ENCODE measurements at regions not wholly inside any gene's neighbourhood (a gene's known extent, or its start where the extent isn't known, plus 50 kb on each side); places are given as distances from the start of the nearest gene placed in this dataset.

- intact Hi-C loops (cut with DNase I), result no loop called here
- no peak for DNase-seq (ENCODE audit: low spot score in 2 of 2)
- Histone ChIP-seq H3K4me1 (peaks cover 2% of the 10 kb centered on the region in 2 donors), H3K27me3 (no peaks in the 10 kb centered on the region), H3K27ac (no peak overlapping the region), H3K36me3 (no peaks in the 10 kb centered on the region), H3K4me3 (no peak overlapping the region), H3K9me3 (no peaks in the 10 kb centered on the region)
- TF ChIP-seq, protein P1, sequence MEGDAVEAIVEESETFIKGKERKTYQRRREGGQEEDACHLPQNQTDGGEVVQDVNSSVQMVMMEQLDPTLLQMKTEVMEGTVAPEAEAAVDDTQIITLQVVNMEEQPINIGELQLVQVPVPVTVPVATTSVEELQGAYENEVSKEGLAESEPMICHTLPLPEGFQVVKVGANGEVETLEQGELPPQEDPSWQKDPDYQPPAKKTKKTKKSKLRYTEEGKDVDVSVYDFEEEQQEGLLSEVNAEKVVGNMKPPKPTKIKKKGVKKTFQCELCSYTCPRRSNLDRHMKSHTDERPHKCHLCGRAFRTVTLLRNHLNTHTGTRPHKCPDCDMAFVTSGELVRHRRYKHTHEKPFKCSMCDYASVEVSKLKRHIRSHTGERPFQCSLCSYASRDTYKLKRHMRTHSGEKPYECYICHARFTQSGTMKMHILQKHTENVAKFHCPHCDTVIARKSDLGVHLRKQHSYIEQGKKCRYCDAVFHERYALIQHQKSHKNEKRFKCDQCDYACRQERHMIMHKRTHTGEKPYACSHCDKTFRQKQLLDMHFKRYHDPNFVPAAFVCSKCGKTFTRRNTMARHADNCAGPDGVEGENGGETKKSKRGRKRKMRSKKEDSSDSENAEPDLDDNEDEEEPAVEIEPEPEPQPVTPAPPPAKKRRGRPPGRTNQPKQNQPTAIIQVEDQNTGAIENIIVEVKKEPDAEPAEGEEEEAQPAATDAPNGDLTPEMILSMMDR (IDR thresholded peaks at IDR 0.05), result no peak
These were observed 153.5 kb downstream of the SLC7A11 start for GRCh38 chr4:138088449-138089208.

- H3K27me3 ChIP-seq, result no peaks in the 10 kb centered on the region
- intact Hi-C loops (cut with DNase I), result no loop called here
- peaks cover 2% of the 10 kb centered on the region in 2 donors for H3K4me1 ChIP-seq
- no peaks in the 10 kb centered on the region for H3K36me3 ChIP-seq
- TF ChIP-seq, protein P1 (IDR thresholded peaks at IDR 0.05), result no peak
- DNase-seq (ENCODE audit: low spot score in 2 of 2), result no peak
- no peak overlapping the region for H3K27ac ChIP-seq
- H3K4me3 ChIP-seq, result no peak overlapping the region
- H3K9me3 ChIP-seq, result no peaks in the 10 kb centered on the region
These were observed 155.0 kb downstream of the SLC7A11 start for GRCh38 chr4:138087066-138087719.

- no peak for DNase-seq (ENCODE audit: low spot score in 2 of 2)
- Histone ChIP-seq H3K27me3 (no peaks in the 10 kb centered on the region), H3K9me3 (no peaks in the 10 kb centered on the region), H3K4me1 (peaks cover 2% of the 10 kb centered on the region in 2 donors), H3K4me3 (no peak overlapping the region), H3K36me3 (no peaks in the 10 kb centered on the region), H3K27ac (no peak overlapping the region)
- TF ChIP-seq, protein P1 (IDR thresholded peaks at IDR 0.05), result no peak
- intact Hi-C loops (cut with DNase I), result no loop called here
These were observed 155.5 kb downstream of the SLC7A11 start for GRCh38 chr4:138086611-138087041.

DNA sequence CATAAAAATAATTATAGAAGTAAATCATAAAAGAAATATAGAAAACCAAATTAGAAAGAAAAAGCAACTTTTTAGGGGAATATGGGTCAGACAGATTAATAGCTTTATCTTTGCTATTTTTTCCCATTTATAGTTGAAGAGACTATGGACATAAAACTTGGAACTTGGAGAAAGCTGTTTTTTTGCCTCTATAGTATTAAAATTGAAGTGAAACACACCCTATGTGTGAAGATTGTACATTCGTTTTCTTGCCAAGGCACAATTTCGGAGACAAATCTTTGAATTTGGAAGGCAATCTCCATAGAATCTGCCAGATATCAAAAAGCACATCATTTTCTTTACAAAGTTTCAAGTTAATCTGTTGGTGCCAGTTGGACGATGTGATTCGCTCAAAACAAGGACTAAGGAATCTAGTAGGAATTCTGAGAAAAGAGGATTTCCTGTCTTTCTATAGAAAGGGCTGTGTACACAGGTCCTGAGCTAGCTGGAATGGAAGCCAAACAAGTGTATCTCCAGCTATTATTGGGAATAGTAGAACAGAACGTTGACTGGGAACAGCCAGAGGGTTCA is 156.3 kb downstream of the SLC7A11 start:
- no peaks in the 10 kb centered on the region for H3K27me3 ChIP-seq
- no peaks in the 10 kb centered on the region for H3K36me3 ChIP-seq
- H3K4me1 ChIP-seq, result peaks cover 2% of the 10 kb centered on the region in 2 donors
- no peak for DNase-seq (ENCODE audit: low spot score in 2 of 2)
- no peaks in the 10 kb centered on the region for H3K9me3 ChIP-seq
- TF ChIP-seq, protein P1 (IDR thresholded peaks at IDR 0.05), result no peak
- no peak overlapping the region for H3K27ac ChIP-seq
- H3K4me3 ChIP-seq, result no peak overlapping the region
- intact Hi-C loops (cut with DNase I), result no loop called here

GRCh38 chr4:138078751-138079520 is 163.2 kb downstream of the SLC7A11 start:
- Histone ChIP-seq H3K27me3 (no peaks in the 10 kb centered on the region), H3K4me3 (no peak overlapping the region), H3K36me3 (no peaks in the 10 kb centered on the region), H3K9me3 (no peaks in the 10 kb centered on the region), H3K4me1 (no peaks in the 10 kb centered on the region), H3K27ac (no peak overlapping the region)
- TF ChIP-seq, protein P1 (IDR thresholded peaks at IDR 0.05), result no peak
- DNase-seq (ENCODE audit: low spot score in 2 of 2), result no peak
- intact Hi-C loops (cut with DNase I), result no loop called here

Measured in ascending aorta (tissue), 2 donors.